HepG2 (cell line): ENCODE measurements at regions not wholly inside any gene's neighbourhood (a gene's known extent, or its start where the extent isn't known, plus 50 kb on each side); places are given as distances from the start of the nearest gene placed in this dataset.

Experiments
- ATAC-seq: fragments of 200-7000 bp; cut with Tn5 transposase; 3 replicates; pipeline ENCODE4 v1.9.1; 2020; ENCODE audit warnings: mild to moderate bottlenecking, moderate library complexity
- BruUV-seq: library from RNA; stranded (reverse); fragments of 400-500 nt; replicated peaks from 2 replicates; lab custom pipeline; 2021; lab: Mats Ljungman, UMichigan
- CTCF ChIA-PET: fragments of 300-600 bp; formaldehyde crosslinking; extraction: SDS; loops from one replicate; lab custom pipeline; 2021; ENCODE audit warnings: low total read pairs, inconsistent platforms, low intra/inter-chr PET ratio; lab: Yijun Ruan, JAX
- POLR2A ChIA-PET: fragments of 350-600 bp; sonication (Branson Sonifier 250); formaldehyde crosslinking; loops from one replicate; lab custom pipeline; 2020; ENCODE audit warnings: antibody characterized with exemption, inconsistent platforms; lab: Yijun Ruan, JAX
- DNase-seq: peaks from one replicate; pipeline ENCODE4 v3.0.0-alpha.2; 2015; ENCODE audit warnings: low spot score
- FAIRE-seq: peaks from 3 replicates; lab custom pipeline; 2011; peaks lifted over from hg19 to GRCh38; lab: Jason Lieb, UNC
- H2AFZ ChIP-seq: one replicate; pipeline ENCODE4 v1.6.1; 2011; ENCODE audit warnings: low read length, inconsistent platforms
- H3K27ac ChIP-seq: fragments of 300-600 bp; 3 replicates; pipeline ENCODE4 v1.8.0; 2011; ENCODE audit warnings: mixed run types, mild to moderate bottlenecking, mixed read lengths, low read length, inconsistent platforms; ENCODE audit not compliant: insufficient read depth; ENCODE audit errors: extremely low read length
- H3K27me3 ChIP-seq, 2 experiments: fragments of 200-600 bp in 1 of 2; 2 replicates in 1 of 2; 3 replicates in 1 of 2; pipeline versions ENCODE4 v1.6.0 to v1.8.0; 2011; ENCODE audit warnings: low read length in 2 of 2, mild to moderate bottlenecking in 2 of 2, moderate library complexity in 2 of 2, inconsistent platforms in 1 of 2; ENCODE audit not compliant: insufficient read depth in 2 of 2, control insufficient read depth in 1 of 2
- H3K36me3 ChIP-seq, 2 experiments: fragments of 200-600 bp in 1 of 2; replicated peaks in 1 of 2; 2 replicates in 1 of 2; 3 replicates in 1 of 2; pipeline versions ENCODE4 v1.5.1 to v1.8.0; 2011; ENCODE audit warnings: low read length in 2 of 2, inconsistent platforms in 1 of 2; ENCODE audit not compliant: insufficient read depth in 2 of 2, control insufficient read depth in 1 of 2
- H3K4me1 ChIP-seq: 2 replicates; pipeline ENCODE4 v1.5.1; 2012; ENCODE audit warnings: low read length, inconsistent platforms; ENCODE audit not compliant: insufficient read depth
- H3K4me2 ChIP-seq: 2 replicates; pipeline ENCODE4 v1.6.0; 2011; ENCODE audit warnings: low read depth, low read length, inconsistent platforms
- H3K4me3 ChIP-seq, 3 experiments: fragments of 200-600 bp in 1 of 3; sonication (generic), shearing (Covaris generic) in 1 of 3; replicated peaks in 1 of 3; 2 replicates each; pipeline ENCODE4 v1.5.1; 2011 to 2016; ENCODE audit warnings: low read length in 3 of 3, inconsistent platforms in 2 of 3, low read depth in 2 of 3, mild to moderate bottlenecking in 2 of 3, control low read depth in 1 of 3, mixed read lengths in 1 of 3; ENCODE audit not compliant: insufficient read depth in 1 of 3
- H3K79me2 ChIP-seq: one replicate; pipeline ENCODE4 v1.6.1; 2011; ENCODE audit warnings: low read length, inconsistent platforms; ENCODE audit not compliant: insufficient read depth
- H3K9ac ChIP-seq: 2 replicates; pipeline ENCODE4 v1.6.0; 2011; ENCODE audit warnings: mild to moderate bottlenecking, low read depth, low read length, inconsistent platforms; ENCODE audit not compliant: insufficient read depth
- H3K9me3 ChIP-seq: 2 replicates; pipeline ENCODE4 v1.5.1; 2012; ENCODE audit warnings: mild to moderate bottlenecking, low read length
- H4K20me1 ChIP-seq: 2 replicates; pipeline ENCODE4 v1.6.0; 2011; ENCODE audit warnings: inconsistent platforms, mild to moderate bottlenecking, low read length, moderate library complexity; ENCODE audit not compliant: insufficient read depth
- ATF7 ChIP-seq, 2 experiments: fragments of 450-650 bp in 1 of 2; sonication (generic) in 1 of 2; formaldehyde crosslinking in 1 of 2; IDR thresholded peaks; 2 replicates each; pipeline versions ENCODE4 v1.4.0 to v1.6.1; 2016 to 2020; ENCODE audit warnings: antibody characterized with exemption in 1 of 2, mild to moderate bottlenecking in 1 of 2, missing genetic modification reagents in 1 of 2
- ETV6 ChIP-seq: sonication (generic); formaldehyde crosslinking; conservative IDR thresholded peaks from 2 replicates; pipeline ENCODE4 v1.4.0; 2020; ENCODE audit warnings: missing genetic modification reagents
- HES4 ChIP-seq: sonication (generic); formaldehyde crosslinking; IDR thresholded peaks from 2 replicates; pipeline ENCODE4 v1.9.0; 2021; ENCODE audit warnings: mild to moderate bottlenecking, missing genetic modification reagents, borderline replicate concordance
- MIER2 ChIP-seq: IDR thresholded peaks from 2 replicates; pipeline ENCODE4 v1.6.1; 2016; ENCODE audit warnings: missing biosample characterization, missing genetic modification reagents
- RFXANK ChIP-seq: IDR thresholded peaks from 2 replicates; pipeline ENCODE4 v1.6.1; 2016
- SMYD3 ChIP-seq: sonication (generic); formaldehyde crosslinking; IDR thresholded peaks from 2 replicates; pipeline ENCODE4 v1.8.1; 2023; ENCODE audit warnings: mild to moderate bottlenecking, missing genetic modification reagents
- ZFP62 ChIP-seq: sonication (generic); formaldehyde crosslinking; IDR thresholded peaks from 2 replicates; pipeline ENCODE4 v1.4.0; 2020; ENCODE audit warnings: missing genetic modification reagents
- ZNF121 ChIP-seq: sonication (generic); formaldehyde crosslinking; IDR thresholded peaks from 2 replicates; pipeline ENCODE4 v1.5.0; 2020; ENCODE audit warnings: mild to moderate bottlenecking, missing genetic modification reagents
- WGBS: methylation state at CpG from one replicate; pipeline ENCODE4 v1.1.6; 2017; ENCODE audit warnings: low lambda C conversion rate; 5-methylcytosine and 5-hydroxymethylcytosine counted together
- in situ Hi-C: cut with HindIII; loops from 2 replicates; pipeline ENCODE4 v1.10.0; 2017; ENCODE audit warnings: low pct_unique_long_range_greater_than_20kb; ENCODE audit not compliant: extremely low pct_ligation_motif_present
- intact Hi-C: fragments of 100-400 bp; cut with micrococcal nuclease; formaldehyde crosslinking; loops from one replicate; pipeline ENCODE4 v1.10.0; 2022; ENCODE audit not compliant: unreplicated experiment
- TF ChIP-seq, protein P1 (sequence below): sonication (generic); formaldehyde crosslinking; IDR thresholded peaks from 2 replicates; pipeline ENCODE4 v1.4.0; 2020; ENCODE audit warnings: low read depth, missing genetic modification reagents
- TF ChIP-seq, protein P2 (sequence below): IDR thresholded peaks from 2 replicates; pipeline ENCODE4 v1.6.1; 2016; ENCODE audit warnings: missing biosample characterization, missing genetic modification reagents, low read depth
- TF ChIP-seq, protein P3 (sequence below): sonication (generic); formaldehyde crosslinking; IDR thresholded peaks from 2 replicates; pipeline ENCODE4 v1.5.0; 2020; ENCODE audit warnings: missing genetic modification reagents
- TF ChIP-seq, protein P4 (sequence below): sonication (generic); formaldehyde crosslinking; IDR thresholded peaks from 2 replicates; pipeline ENCODE4 v1.5.0; 2020; ENCODE audit warnings: missing genetic modification reagents, mild to moderate bottlenecking, borderline replicate concordance

DNA sequence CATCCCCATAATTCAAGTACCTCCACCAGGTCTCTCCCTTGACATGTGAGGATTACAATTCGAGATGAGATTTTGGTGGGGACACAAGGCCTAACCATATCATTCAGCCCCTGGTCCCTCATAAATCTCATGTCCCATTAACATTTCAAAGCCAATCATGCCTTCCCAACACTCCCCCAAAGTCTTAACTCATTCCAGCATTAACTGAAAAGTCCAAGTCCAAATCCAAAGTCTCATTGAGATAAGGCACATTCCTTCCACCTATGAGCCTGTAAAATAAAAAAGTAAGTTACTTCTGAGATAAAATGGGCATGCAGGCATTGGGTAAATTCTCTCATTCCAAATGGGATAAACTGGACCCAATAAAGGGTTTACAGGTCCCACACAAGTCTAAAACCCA, 849.7 kb downstream of the BCL11A start:
- no peak for DNase-seq
- H3K9me3 ChIP-seq: peaks cover 46% of the 10 kb centered on the region
- no peak overlapping the region for H2AFZ ChIP-seq
- POLR2A ChIA-PET: no interaction called here
- no peaks in the 10 kb centered on the region for H4K20me1 ChIP-seq
- H3K36me3 ChIP-seq: no peaks in the 10 kb centered on the region
- TF ChIP-seq ETV6 (CRISPR knock-in tag) (no peak), HES4 (CRISPR knock-in tag) (no peak), ZNF121 (CRISPR knock-in tag) (no peak), RFXANK (CRISPR knock-in tag) (no peak), ZFP62 (CRISPR knock-in tag) (no peak), SMYD3 (no peak), ATF7 (IDR thresholded peaks at IDR 0.05) (no peak), ATF7 (CRISPR knock-in tag; IDR thresholded peaks at IDR 0.05) (no peak), MIER2 (CRISPR knock-in tag) (no peak)
- TF ChIP-seq, protein P1, sequence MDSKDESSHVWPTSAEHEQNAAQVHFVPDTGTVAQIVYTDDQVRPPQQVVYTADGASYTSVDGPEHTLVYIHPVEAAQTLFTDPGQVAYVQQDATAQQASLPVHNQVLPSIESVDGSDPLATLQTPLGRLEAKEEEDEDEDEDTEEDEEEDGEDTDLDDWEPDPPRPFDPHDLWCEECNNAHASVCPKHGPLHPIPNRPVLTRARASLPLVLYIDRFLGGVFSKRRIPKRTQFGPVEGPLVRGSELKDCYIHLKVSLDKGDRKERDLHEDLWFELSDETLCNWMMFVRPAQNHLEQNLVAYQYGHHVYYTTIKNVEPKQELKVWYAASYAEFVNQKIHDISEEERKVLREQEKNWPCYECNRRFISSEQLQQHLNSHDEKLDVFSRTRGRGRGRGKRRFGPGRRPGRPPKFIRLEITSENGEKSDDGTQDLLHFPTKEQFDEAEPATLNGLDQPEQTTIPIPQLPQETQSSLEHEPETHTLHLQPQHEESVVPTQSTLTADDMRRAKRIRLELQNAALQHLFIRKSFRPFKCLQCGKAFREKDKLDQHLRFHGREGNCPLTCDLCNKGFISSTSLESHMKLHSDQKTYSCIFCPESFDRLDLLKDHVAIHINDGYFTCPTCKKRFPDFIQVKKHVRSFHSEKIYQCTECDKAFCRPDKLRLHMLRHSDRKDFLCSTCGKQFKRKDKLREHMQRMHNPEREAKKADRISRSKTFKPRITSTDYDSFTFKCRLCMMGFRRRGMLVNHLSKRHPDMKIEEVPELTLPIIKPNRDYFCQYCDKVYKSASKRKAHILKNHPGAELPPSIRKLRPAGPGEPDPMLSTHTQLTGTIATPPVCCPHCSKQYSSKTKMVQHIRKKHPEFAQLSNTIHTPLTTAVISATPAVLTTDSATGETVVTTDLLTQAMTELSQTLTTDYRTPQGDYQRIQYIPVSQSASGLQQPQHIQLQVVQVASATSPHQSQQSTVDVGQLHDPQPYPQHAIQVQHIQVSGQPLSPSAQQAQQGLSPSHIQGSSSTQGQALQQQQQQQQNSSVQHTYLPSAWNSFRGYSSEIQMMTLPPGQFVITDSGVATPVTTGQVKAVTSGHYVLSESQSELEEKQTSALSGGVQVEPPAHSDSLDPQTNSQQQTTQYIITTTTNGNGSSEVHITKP: no peak
- TF ChIP-seq, protein P2, sequence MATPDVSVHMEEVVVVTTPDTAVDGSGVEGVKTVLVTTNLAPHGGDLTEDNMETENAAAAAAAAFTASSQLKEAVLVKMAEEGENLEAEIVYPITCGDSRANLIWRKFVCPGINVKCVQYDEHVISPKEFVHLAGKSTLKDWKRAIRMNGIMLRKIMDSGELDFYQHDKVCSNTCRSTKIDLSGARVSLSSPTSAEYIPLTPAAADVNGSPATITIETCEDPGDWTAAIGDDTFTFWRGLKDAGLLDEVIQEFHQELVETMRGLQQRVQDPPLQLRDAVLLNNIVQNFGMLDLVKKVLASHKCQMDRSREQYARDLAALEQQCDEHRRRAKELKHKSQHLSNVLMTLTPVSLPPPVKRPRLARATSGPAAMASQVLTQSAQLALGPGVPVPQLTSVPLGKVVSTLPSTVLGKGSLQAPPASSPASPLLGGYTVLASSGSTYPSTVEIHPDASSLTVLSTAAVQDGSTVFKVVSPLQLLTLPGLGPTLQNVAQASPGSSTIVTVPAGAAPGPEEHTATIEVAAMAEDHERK (CRISPR knock-in tag): no peak
- TF ChIP-seq, protein P3, sequence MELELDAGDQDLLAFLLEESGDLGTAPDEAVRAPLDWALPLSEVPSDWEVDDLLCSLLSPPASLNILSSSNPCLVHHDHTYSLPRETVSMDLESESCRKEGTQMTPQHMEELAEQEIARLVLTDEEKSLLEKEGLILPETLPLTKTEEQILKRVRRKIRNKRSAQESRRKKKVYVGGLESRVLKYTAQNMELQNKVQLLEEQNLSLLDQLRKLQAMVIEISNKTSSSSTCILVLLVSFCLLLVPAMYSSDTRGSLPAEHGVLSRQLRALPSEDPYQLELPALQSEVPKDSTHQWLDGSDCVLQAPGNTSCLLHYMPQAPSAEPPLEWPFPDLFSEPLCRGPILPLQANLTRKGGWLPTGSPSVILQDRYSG (CRISPR knock-in tag): no peak
- TF ChIP-seq, protein P4, sequence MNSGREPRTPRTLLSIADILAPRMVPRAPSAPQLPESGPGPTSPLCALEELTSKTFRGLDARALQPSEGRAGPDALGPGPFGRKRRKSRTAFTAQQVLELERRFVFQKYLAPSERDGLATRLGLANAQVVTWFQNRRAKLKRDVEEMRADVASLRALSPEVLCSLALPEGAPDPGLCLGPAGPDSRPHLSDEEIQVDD (CRISPR knock-in tag): no peak
- no peak overlapping the region for H3K4me2 ChIP-seq
- H3K4me1 ChIP-seq: no peaks in the 10 kb centered on the region
- no peaks in the 10 kb centered on the region for H3K79me2 ChIP-seq
- no peaks in the 10 kb centered on the region for H3K27me3 ChIP-seq
- intact Hi-C loops (no loop called here), in situ Hi-C loops (no loop called here)
- 0% methylated on average over 1 of the region's 1 CpG for WGBS
- H3K4me3 ChIP-seq: no peak overlapping the region
- H3K9ac ChIP-seq: no peak overlapping the region
- ATAC-seq: no peak
- FAIRE-seq: no peak
- H3K27ac ChIP-seq: no peak overlapping the region
- CTCF ChIA-PET: no interaction called here
- BruUV-seq: no TSS peak
